ENCODE measurements at regions not wholly inside any gene's neighbourhood (a gene's known extent, or its start where the extent isn't known, plus 50 kb on each side); places are given as distances from the start of the nearest gene placed in this dataset.

GRCh38 chr4:4808086-4808485 is 51.4 kb upstream of the MSX1 start:
- no peak for DNase-seq
- intact Hi-C loops (cut with DNase I), result no loop called here

DNA sequence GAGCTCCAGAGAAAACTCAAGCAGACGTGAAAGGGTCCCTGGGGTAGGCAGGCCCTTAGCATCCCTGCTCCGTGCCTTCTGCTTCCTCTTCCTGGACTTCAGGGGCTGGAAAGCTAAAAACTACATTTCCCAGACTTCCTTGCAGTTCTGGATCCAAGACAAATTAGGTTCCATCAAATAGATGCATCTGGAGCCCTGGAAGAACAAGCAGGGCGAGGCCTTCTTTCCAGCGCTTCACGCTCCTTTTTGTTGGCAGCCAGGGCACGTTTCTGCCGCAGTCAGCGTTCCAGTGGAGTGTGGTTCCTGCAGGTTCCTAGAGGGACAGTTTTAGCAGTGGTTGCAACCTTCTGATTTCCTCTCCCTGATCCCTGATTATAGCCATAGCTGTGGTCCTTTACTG is 53.6 kb upstream of the MSX1 start:
- DNase-seq, result no peak
- intact Hi-C loops (cut with DNase I), result no loop called here

- no peak for DNase-seq
- intact Hi-C loops (cut with DNase I), result no loop called here
These were observed 55.6 kb upstream of the MSX1 start for GRCh38 chr4:4803912-4804296.

DNA sequence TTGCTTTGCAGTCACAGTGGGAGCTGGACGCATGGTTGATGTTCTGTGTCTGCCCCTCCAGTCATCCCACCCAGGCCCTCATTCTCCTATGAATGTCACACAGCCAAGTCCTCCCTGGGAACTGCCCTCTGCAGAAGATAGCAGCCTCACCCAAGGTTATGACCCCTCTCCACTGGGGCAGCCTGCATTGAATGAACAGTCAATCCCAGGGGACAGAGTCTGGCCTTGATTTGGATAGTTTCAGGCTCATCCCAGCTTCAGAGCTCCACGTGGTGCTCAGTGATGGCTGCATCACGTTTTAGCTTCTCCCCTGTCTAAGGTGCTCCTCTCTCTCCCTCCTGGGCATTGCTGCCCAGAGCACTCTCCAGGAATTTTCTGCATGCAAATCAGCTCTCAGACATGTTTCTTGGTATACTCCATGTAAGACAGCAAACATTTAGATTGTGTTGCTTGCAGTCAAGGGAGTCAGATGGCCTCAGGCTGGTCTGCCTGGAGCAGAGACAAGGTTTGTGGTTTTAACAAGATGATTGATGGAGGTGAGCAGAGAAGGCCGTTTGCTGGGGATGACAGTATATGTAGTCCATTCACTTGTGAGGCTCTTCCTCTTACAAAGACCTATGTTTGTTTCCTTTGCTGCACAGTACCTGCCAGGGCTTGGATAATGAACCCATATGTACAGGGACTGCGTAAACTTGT is 56.1 kb upstream of the MSX1 start:
- intact Hi-C loops (cut with DNase I), result no loop called here

DNA sequence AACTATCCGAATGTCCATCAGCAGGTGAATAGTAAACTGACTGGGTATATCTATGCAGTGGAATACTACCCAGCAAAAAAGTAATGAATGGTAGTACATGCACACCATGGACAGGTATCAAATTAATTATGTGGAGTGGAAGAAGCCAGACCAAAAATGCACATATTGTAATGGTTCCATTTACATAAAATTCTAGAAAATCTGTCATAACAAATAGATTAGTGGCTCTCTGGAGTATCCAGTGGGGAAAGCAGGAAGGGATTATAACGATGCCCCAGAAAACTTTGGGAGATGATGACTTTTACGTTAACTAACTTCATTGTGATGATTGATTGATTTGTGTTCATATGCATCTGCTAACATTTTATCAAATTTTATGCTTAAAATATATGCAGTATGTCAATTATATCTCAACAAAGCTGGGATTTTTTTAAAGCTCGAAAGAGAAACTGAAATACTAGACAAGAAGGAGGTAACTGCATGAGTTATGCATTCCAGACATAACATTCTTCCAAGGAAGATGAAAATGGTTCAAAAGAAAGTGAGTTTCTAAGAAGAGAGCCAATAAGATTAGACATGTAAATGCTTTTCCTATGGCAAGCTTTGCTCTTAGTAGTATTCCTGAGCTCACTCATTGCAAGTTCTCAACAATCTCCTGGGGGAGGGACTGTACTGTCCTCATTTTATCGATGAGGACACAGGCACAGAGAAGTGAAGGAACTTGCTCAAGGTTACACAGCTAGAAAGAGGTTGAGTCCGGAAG is 58.6 kb upstream of the MSX1 start:
- intact Hi-C loops (cut with DNase I), result no loop called here
- DNase-seq, result no peak

More for the DNA sequence above, 56.1 kb upstream of the MSX1 start:
- no peak for DNase-seq

DNA sequence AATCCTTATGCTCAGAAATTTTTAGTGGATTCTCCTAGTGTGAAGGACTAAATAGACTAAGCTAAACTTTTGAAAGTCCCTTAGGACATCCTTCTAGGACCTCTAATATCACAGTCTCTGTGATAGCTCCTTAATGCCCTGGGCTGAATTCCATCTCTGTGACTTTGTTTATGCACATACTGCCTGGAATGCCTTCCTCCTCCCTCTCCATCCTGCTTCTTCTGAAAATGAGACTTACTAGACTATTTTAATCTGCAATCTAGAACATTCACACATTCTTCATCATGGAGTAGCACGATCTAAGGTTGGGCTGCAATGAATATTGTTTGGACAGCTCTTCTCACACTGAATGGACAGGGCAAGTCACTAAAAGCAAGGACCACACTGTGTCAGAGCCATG is 65.0 kb upstream of the MSX1 start:
- intact Hi-C loops (cut with DNase I), result no loop called here
- no peak for DNase-seq

DNA sequence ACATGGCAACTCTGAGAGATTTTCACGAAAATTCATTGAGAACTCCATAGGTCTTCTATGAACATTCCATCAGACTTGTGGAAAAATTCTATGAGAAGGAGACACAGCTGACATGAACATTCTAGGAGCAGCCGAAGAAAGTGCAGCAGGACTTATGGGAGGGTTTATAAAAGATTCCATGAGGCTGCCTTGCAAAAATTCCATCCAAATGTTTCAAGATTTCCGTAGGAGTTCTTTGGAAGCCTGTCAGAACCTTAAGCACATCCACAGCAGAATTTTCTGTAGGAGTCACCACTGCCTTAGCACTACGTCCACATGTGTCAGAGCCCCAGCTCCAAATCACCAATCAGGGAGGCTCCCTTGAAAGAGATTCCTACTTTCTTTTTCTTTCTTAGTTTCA is 67.0 kb upstream of the MSX1 start:
- DNase-seq, result peak in 7 of 42 donors; percentile 16 to 45 (median 25)
- intact Hi-C loops (cut with DNase I), result no loop called here

DNA sequence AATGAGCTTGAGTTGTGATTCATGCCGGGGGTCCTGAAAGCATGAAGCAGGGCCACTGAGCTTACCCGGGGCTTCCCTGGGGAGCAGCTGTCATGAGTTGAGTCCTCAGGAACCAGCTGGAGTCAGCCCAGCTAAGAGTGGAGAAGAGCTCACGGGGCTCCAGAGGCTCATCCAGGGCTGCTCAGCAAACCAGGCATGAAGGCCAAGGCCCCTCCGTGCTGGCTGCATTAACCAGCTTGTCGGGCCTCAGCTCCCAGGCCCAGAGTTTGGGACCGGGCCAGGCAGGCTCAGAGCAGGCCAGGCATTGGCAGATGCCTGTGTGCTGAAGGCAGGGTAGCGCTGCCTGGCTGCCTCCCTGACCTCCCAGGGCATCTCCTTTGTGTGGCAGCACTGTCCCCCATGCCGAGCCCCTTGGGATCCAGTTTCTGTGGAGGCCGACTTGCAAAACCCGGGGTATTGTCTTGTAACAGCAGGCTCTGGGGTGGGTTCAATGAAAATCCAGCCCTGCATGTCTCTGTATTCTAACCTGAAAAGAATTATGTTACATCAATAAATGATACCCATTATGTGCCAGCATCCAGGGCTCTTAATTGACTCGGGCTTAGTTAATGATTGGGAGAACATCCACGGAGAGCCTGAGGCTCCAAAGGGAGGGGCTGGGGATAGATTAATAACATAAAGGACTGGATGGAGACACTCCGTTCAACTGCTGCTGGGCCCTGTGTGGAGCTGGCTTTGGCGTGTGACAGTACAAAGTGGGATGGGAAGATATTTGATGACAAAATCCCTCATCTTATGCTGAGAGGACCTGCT is 68.0 kb upstream of the MSX1 start:
- DNase-seq, result peak in 39 of 42 donors; percentile 16 to 82 (median 53)
- intact Hi-C loops (cut with DNase I), result no loop called here

DNA sequence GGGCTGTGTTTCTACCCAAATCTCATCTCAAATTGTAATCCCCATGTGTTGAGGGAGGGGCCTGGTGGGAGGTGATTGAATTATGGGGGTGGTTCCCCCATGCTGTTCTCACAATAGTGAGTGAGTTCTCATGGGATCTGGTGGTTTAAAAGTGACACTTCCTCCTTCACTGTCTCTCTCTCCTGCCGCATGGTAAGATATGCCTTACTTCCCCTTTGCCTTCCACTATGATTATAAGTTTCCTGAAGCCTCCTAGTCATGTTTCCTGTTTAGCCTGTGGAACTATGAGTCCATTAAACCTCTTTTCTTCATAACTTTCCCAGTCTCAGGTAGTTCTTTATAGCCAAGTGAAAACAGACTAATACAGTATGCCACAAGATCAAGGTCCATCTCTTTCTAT is 70.0 kb upstream of the MSX1 start:
- DNase-seq, result no peak
- intact Hi-C loops (cut with DNase I), result no loop called here

DNA sequence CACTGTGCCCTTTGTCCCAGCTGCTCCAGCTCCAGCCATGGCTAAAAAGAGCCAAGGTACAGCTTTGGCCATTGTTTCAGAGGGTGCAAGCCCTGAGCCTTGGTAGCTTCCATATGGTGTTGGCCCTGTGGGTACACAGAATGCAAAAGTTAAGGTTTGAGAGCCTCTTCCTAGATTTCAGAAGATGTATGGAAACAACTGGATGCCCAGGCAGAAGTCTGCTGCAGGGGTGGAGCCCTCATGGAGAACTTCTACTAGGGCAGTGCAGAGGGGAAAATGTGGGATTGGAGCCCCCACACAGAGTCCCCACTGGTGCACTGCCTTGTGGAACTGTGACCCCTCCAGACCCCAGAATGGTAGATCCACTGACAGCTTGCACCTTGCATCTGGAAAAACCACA is 70.9 kb upstream of the MSX1 start:
- no peak for DNase-seq
- intact Hi-C loops (cut with DNase I), result no loop called here

- DNase-seq, result no peak
- intact Hi-C loops (cut with DNase I), result no loop called here
These were observed 72.0 kb upstream of the MSX1 start for GRCh38 chr4:4787421-4787820.

- DNase-seq, result no peak
- intact Hi-C loops (cut with DNase I), result no loop called here
These were observed 75.1 kb upstream of the MSX1 start for GRCh38 chr4:4784379-4784778.

GRCh38 chr4:4783847-4784246 is 75.6 kb upstream of the MSX1 start:
- peak in 1 of 42 donors; percentile 34 for DNase-seq
- intact Hi-C loops (cut with DNase I), result no loop called here

GRCh38 chr4:4782969-4783368 is 76.5 kb upstream of the MSX1 start:
- intact Hi-C loops (cut with DNase I), result no loop called here
- peak in 1 of 42 donors; percentile 2 for DNase-seq

- intact Hi-C loops (cut with DNase I), result no loop called here
- peak in 2 of 42 donors; percentile 15 to 20 for DNase-seq
These were observed 77.3 kb upstream of the MSX1 start for GRCh38 chr4:4781936-4782707.

DNA sequence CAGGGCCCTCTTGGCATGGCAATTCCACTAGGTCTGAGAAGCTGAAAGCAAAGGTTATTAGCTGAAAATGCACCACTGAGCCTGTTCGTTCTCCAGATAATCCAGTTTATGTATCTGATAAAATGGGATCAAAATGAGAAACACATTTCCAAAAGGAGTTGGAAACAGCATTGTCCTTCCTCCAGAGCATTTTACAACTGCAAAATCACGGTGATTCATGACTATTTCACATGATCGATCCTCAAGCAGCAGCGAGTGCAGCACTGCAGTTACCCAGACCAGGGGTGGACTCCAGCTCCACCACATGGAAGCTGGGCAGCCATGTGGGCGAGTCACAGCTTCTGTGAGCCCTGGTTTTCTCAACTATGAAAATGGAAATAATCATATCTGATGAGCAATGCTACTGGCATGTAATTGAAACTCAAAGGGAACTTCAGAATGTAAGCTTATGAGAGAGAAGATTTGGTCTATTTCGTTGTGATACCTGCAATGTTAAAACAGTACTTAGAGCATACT is 78.7 kb upstream of the MSX1 start:
- peak in 1 of 42 donors; percentile 20 for DNase-seq
- intact Hi-C loops (cut with DNase I), result no loop called here

GRCh38 chr4:4779486-4779885 is 80.0 kb upstream of the MSX1 start:
- peak in 1 of 42 donors; percentile 20 for DNase-seq
- intact Hi-C loops (cut with DNase I), result no loop called here

GRCh38 chr4:4779054-4779453 is 80.4 kb upstream of the MSX1 start:
- DNase-seq, result no peak
- intact Hi-C loops (cut with DNase I), result no loop called here

GRCh38 chr4:4778554-4778953 is 80.9 kb upstream of the MSX1 start:
- DNase-seq, result no peak
- intact Hi-C loops (cut with DNase I), result no loop called here

All from head of caudate nucleus (tissue), 42 donors.